ENCODE measurements at regions not wholly inside any gene's neighbourhood (a gene's known extent, or its start where the extent isn't known, plus 50 kb on each side); places are given as distances from the start of the nearest gene placed in this dataset.

- no peak overlapping the region for H3K4me3 ChIP-seq
- H3K36me3 ChIP-seq = no peaks in the 10 kb centered on the region
- H3K27me3 ChIP-seq = no peaks in the 10 kb centered on the region
- intact Hi-C loops (cut with DNase I) = no loop called here
- no peak overlapping the region for H3K27ac ChIP-seq
- FAIRE-seq (no peak), ATAC-seq (no peak), DNase-seq (no peak)
- H3K9me3 ChIP-seq = no peaks in the 10 kb centered on the region
- no peak for TF ChIP-seq CTCF (IDR thresholded peaks at IDR 0.05)
- H3K4me1 ChIP-seq = no peaks in the 10 kb centered on the region
Observed at GRCh38 chr2:194495046-194495445, 1162.0 kb upstream of the SLC39A10 start.

- DNase-seq = no peak
- no peaks in the 10 kb centered on the region for H3K4me1 ChIP-seq
- FAIRE-seq = no peak
- H3K27me3 ChIP-seq = no peaks in the 10 kb centered on the region
- no peaks in the 10 kb centered on the region for H3K9me3 ChIP-seq
- H3K36me3 ChIP-seq = no peaks in the 10 kb centered on the region
- no peak for TF ChIP-seq CTCF (IDR thresholded peaks at IDR 0.05)
- ATAC-seq = no peak
- H3K27ac ChIP-seq = no peak overlapping the region
- intact Hi-C loops (cut with DNase I) = no loop called here
- no peak overlapping the region for H3K4me3 ChIP-seq
Observed at GRCh38 chr2:194494401-194494800, 1162.6 kb upstream of the SLC39A10 start.

GRCh38 chr2:194491409-194492115, 1165.5 kb upstream of the SLC39A10 start:
- Histone ChIP-seq H3K36me3 (no peaks in the 10 kb centered on the region), H3K27me3 (no peaks in the 10 kb centered on the region), H3K27ac (no peak overlapping the region), H3K9me3 (no peaks in the 10 kb centered on the region), H3K4me3 (no peak overlapping the region), H3K4me1 (no peaks in the 10 kb centered on the region)
- FAIRE-seq (no peak), ATAC-seq (no peak), DNase-seq (no peak)
- no peak for TF ChIP-seq CTCF (IDR thresholded peaks at IDR 0.05)
- intact Hi-C loops (cut with DNase I) = no loop called here
- 49 to 55% methylated on average over 2 of the region's 2 CpGs for WGBS, 2 donors

GRCh38 chr2:194486326-194486725, 1170.7 kb upstream of the SLC39A10 start:
- 56 to 73% methylated on average over 4 of the region's 4 CpGs for WGBS, 2 donors
- DNase-seq (no peak), FAIRE-seq (no peak), ATAC-seq (no peak)
- no peak for TF ChIP-seq CTCF (IDR thresholded peaks at IDR 0.05)
- Histone ChIP-seq H3K4me1 (no peaks in the 10 kb centered on the region), H3K4me3 (no peak overlapping the region), H3K9me3 (no peaks in the 10 kb centered on the region), H3K36me3 (no peaks in the 10 kb centered on the region), H3K27ac (no peak overlapping the region), H3K27me3 (no peaks in the 10 kb centered on the region)
- intact Hi-C loops (cut with DNase I) = no loop called here

- Histone ChIP-seq H3K4me3 (no peak overlapping the region), H3K4me1 (no peaks in the 10 kb centered on the region), H3K36me3 (no peaks in the 10 kb centered on the region), H3K27me3 (no peaks in the 10 kb centered on the region), H3K9me3 (no peaks in the 10 kb centered on the region), H3K27ac (no peak overlapping the region)
- intact Hi-C loops (cut with DNase I) = no loop called here
- ATAC-seq (no peak), FAIRE-seq (no peak), DNase-seq (no peak)
- WGBS, 2 donors = 21 to 24% methylated on average over 1 of the region's 1 CpG
- no peak for TF ChIP-seq CTCF (IDR thresholded peaks at IDR 0.05)
Observed at GRCh38 chr2:194483041-194483440, 1174.0 kb upstream of the SLC39A10 start.
